Muscle layer of colon (tissue), 2 donors: ENCODE measurements at regions not wholly inside any gene's neighbourhood (a gene's known extent, or its start where the extent isn't known, plus 50 kb on each side); places are given as distances from the start of the nearest gene placed in this dataset.

Source experiments
- H3K27ac ChIP-seq: one replicate; pipeline ENCODE4 v1.7.0; 2013; ENCODE audit warnings: low read depth, mild to moderate bottlenecking, low read length, moderate library complexity
- H3K27me3 ChIP-seq, 2 donors: one replicate each; pipeline ENCODE4 v1.7.0; 2013; ENCODE audit warnings: low read length in 2 of 2, mild to moderate bottlenecking in 2 of 2; ENCODE audit not compliant: insufficient read depth in 2 of 2, control insufficient read depth in 1 of 2
- H3K36me3 ChIP-seq: one replicate; pipeline ENCODE4 v1.7.0; 2013; ENCODE audit warnings: mild to moderate bottlenecking, low read length; ENCODE audit not compliant: insufficient read depth
- H3K4me1 ChIP-seq: one replicate; pipeline ENCODE4 v1.7.0; 2013; ENCODE audit warnings: mild to moderate bottlenecking, low read length; ENCODE audit not compliant: insufficient read depth
- H3K4me3 ChIP-seq, 2 donors: one replicate each; pipeline ENCODE4 v1.7.0; 2013; ENCODE audit warnings: low read length in 2 of 2, low read depth in 1 of 2, mild to moderate bottlenecking in 1 of 2, moderate library complexity in 1 of 2
- H3K9ac ChIP-seq: one replicate; pipeline ENCODE4 v1.7.0; 2013; ENCODE audit warnings: low read length
- H3K9me3 ChIP-seq: one replicate; pipeline ENCODE4 v1.7.0; 2013; ENCODE audit warnings: mild to moderate bottlenecking, low read length
- donor health status: abdominal sarcoma.
- donor health status: Adenocarcinoma of cecum.

- Histone ChIP-seq H3K36me3 (no peaks in the 10 kb centered on the region), H3K27ac (no peak overlapping the region), H3K9ac (no peak overlapping the region), H3K4me3 (no peak overlapping the region), H3K9me3 (no peaks in the 10 kb centered on the region), H3K4me1 (no peaks in the 10 kb centered on the region), H3K27me3 (no peaks in the 10 kb centered on the region)
Observed at GRCh38 chr4:100970414-100970813, 376.9 kb downstream of the PPP3CA start.

- H3K9ac ChIP-seq = no peak overlapping the region
- H3K4me1 ChIP-seq = no peaks in the 10 kb centered on the region
- H3K9me3 ChIP-seq = no peaks in the 10 kb centered on the region
- H3K27ac ChIP-seq = no peak overlapping the region
- no peak overlapping the region for H3K4me3 ChIP-seq
- no peaks in the 10 kb centered on the region for H3K36me3 ChIP-seq
- no peaks in the 10 kb centered on the region for H3K27me3 ChIP-seq
Observed at GRCh38 chr4:100969925-100970324, 377.4 kb downstream of the PPP3CA start.

GRCh38 chr4:100968046-100968445 lies 379.3 kb downstream of the PPP3CA start:
- no peak overlapping the region for H3K4me3 ChIP-seq
- H3K9me3 ChIP-seq = no peaks in the 10 kb centered on the region
- H3K36me3 ChIP-seq = no peaks in the 10 kb centered on the region
- H3K27me3 ChIP-seq = no peaks in the 10 kb centered on the region
- H3K9ac ChIP-seq = no peak overlapping the region
- H3K4me1 ChIP-seq = no peaks in the 10 kb centered on the region
- H3K27ac ChIP-seq = no peak overlapping the region

GRCh38 chr4:100963627-100964026 lies 383.7 kb downstream of the PPP3CA start:
- Histone ChIP-seq H3K4me1 (no peaks in the 10 kb centered on the region), H3K9me3 (no peaks in the 10 kb centered on the region), H3K9ac (no peak overlapping the region), H3K27me3 (no peaks in the 10 kb centered on the region), H3K36me3 (no peaks in the 10 kb centered on the region), H3K4me3 (no peak overlapping the region), H3K27ac (no peak overlapping the region)

- H3K9ac ChIP-seq = no peak overlapping the region
- H3K9me3 ChIP-seq = no peaks in the 10 kb centered on the region
- H3K4me3 ChIP-seq = no peak overlapping the region
- H3K36me3 ChIP-seq = no peaks in the 10 kb centered on the region
- no peak overlapping the region for H3K27ac ChIP-seq
- H3K4me1 ChIP-seq = no peaks in the 10 kb centered on the region
- no peaks in the 10 kb centered on the region for H3K27me3 ChIP-seq
Observed at GRCh38 chr4:100962698-100963097, 384.6 kb downstream of the PPP3CA start.

GRCh38 chr4:100960232-100960631 lies 387.1 kb downstream of the PPP3CA start:
- H3K9ac ChIP-seq = no peak overlapping the region
- no peaks in the 10 kb centered on the region for H3K27me3 ChIP-seq
- no peak overlapping the region for H3K4me3 ChIP-seq
- H3K9me3 ChIP-seq = no peaks in the 10 kb centered on the region
- no peaks in the 10 kb centered on the region for H3K4me1 ChIP-seq
- no peaks in the 10 kb centered on the region for H3K36me3 ChIP-seq
- H3K27ac ChIP-seq = no peak overlapping the region

- Histone ChIP-seq H3K27ac (no peak overlapping the region), H3K4me1 (no peaks in the 10 kb centered on the region), H3K36me3 (no peaks in the 10 kb centered on the region), H3K9ac (no peak overlapping the region), H3K9me3 (no peaks in the 10 kb centered on the region), H3K4me3 (no peak overlapping the region), H3K27me3 (no peaks in the 10 kb centered on the region)
Observed at GRCh38 chr4:100954046-100954445, 393.3 kb downstream of the PPP3CA start.

- no peaks in the 10 kb centered on the region for H3K4me1 ChIP-seq
- no peaks in the 10 kb centered on the region for H3K9me3 ChIP-seq
- no peaks in the 10 kb centered on the region for H3K27me3 ChIP-seq
- no peak overlapping the region for H3K27ac ChIP-seq
- no peak overlapping the region for H3K4me3 ChIP-seq
- H3K36me3 ChIP-seq = no peaks in the 10 kb centered on the region
- H3K9ac ChIP-seq = no peak overlapping the region
Observed at GRCh38 chr4:100953616-100954015, 393.7 kb downstream of the PPP3CA start.

GRCh38 chr4:100952590-100952989 lies 394.7 kb downstream of the PPP3CA start:
- no peak overlapping the region for H3K27ac ChIP-seq
- H3K4me3 ChIP-seq = no peak overlapping the region
- H3K9ac ChIP-seq = no peak overlapping the region
- H3K4me1 ChIP-seq = no peaks in the 10 kb centered on the region
- no peaks in the 10 kb centered on the region for H3K27me3 ChIP-seq
- H3K9me3 ChIP-seq = no peaks in the 10 kb centered on the region
- H3K36me3 ChIP-seq = no peaks in the 10 kb centered on the region

GRCh38 chr4:100949350-100949935 lies 397.9 kb downstream of the PPP3CA start:
- Histone ChIP-seq H3K27ac (no peak overlapping the region), H3K9me3 (no peaks in the 10 kb centered on the region), H3K9ac (no peak overlapping the region), H3K4me1 (no peaks in the 10 kb centered on the region), H3K4me3 (no peak overlapping the region), H3K27me3 (no peaks in the 10 kb centered on the region), H3K36me3 (no peaks in the 10 kb centered on the region)

- H3K27ac ChIP-seq = no peak overlapping the region
- no peaks in the 10 kb centered on the region for H3K4me1 ChIP-seq
- no peak overlapping the region for H3K9ac ChIP-seq
- no peaks in the 10 kb centered on the region for H3K9me3 ChIP-seq
- H3K36me3 ChIP-seq = no peaks in the 10 kb centered on the region
- no peak overlapping the region for H3K4me3 ChIP-seq
- no peaks in the 10 kb centered on the region for H3K27me3 ChIP-seq
Observed at GRCh38 chr4:100948911-100949310, 398.4 kb downstream of the PPP3CA start.

GRCh38 chr4:100945789-100946188 lies 401.5 kb downstream of the PPP3CA start:
- Histone ChIP-seq H3K9me3 (no peaks in the 10 kb centered on the region), H3K9ac (no peak overlapping the region), H3K36me3 (no peaks in the 10 kb centered on the region), H3K27me3 (no peaks in the 10 kb centered on the region), H3K4me3 (no peak overlapping the region), H3K27ac (no peak overlapping the region), H3K4me1 (no peaks in the 10 kb centered on the region)
